ENCODE measurements at regions not wholly inside any gene's neighbourhood (a gene's known extent, or its start where the extent isn't known, plus 50 kb on each side); places are given as distances from the start of the nearest gene placed in this dataset.

DNA sequence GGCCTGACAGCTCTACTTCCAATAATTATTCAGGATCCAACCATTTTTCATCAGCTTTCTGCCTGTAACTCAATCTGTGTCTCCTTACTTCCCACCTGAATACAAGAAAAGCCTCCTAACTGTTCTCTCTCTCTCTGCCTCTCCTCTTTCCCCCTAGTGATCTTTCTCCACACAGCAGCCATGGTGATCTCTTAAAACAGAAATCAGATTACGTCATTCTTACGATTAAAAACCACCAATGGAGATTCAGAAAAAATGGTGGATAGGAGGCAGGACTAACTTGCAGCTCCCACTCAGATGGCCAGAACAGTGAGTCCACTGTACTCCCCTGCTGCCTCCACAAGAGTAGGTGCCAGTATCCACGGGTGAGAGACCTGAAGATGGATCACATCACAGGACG lies 431.7 kb downstream of the MBD2 start:
- Mint-ChIP-seq H3K27ac (no peak overlapping the region), H3K27me3 (ENCODE audit: low read depth, poor library complexity) (peaks cover 3% of the 10 kb centered on the region), H3K9me3 (no peaks in the 10 kb centered on the region), H3K4me3 (no peak overlapping the region), H3K36me3 (ENCODE audit: low read depth) (no peaks in the 10 kb centered on the region), H3K4me1 (no peaks in the 10 kb centered on the region)
- DNase-seq: no peak
- TF ChIP-seq CTCF (IDR thresholded peaks at IDR 0.05): no peak

DNA sequence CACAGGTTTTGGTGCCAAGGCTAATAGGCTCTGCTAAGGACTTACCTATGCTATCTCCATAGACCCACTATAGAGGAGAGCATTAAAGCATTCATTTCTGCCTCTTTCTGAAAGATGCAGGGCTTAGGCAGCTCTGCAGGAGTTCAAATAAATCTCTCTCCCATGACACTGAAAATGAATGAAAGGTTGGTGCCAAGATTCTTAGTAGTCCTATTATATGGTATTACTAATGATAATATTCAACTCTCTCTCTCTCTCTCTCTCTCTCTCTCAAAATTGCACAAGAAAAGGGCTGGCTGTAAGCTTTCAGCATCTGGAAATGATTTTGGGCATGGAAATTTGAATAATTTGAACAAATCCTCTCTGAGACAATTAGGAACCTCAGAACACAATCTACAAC lies 433.7 kb downstream of the MBD2 start:
- H3K27ac Mint-ChIP-seq: no peak overlapping the region
- DNase-seq: no peak
- TF ChIP-seq CTCF (IDR thresholded peaks at IDR 0.05): no peak
- no peaks in the 10 kb centered on the region for H3K36me3 Mint-ChIP-seq (ENCODE audit: low read depth)
- no peaks in the 10 kb centered on the region for H3K4me1 Mint-ChIP-seq
- H3K4me3 Mint-ChIP-seq: no peak overlapping the region
- H3K27me3 Mint-ChIP-seq (ENCODE audit: low read depth, poor library complexity): peaks cover 3% of the 10 kb centered on the region
- H3K9me3 Mint-ChIP-seq: no peaks in the 10 kb centered on the region

- Mint-ChIP-seq H3K4me3 (no peak overlapping the region), H3K36me3 (ENCODE audit: low read depth) (no peaks in the 10 kb centered on the region), H3K4me1 (no peaks in the 10 kb centered on the region)
These were observed 434.9 kb downstream of the MBD2 start for GRCh38 chr18:53789376-53790247.

DNA sequence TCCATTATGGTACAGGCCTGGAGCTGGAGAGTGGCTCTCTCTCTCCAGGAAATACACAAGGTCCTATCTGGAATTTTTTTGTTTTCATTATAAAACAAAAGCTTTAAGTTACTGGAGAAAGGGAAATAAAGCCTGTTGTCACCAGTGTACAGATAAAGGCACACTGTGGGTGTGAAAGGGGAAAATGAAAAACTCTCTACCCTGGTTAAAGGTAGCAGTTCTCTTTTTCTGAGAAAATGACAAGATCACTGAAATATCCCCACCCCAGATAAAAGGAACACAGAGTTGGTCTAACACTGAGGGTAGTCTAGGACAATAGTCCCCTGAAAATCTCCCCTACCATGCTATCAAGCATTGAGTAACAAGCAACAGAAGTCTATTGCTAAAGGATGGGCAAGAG lies 438.7 kb downstream of the MBD2 start:
- Mint-ChIP-seq H3K36me3 (ENCODE audit: low read depth) (no peaks in the 10 kb centered on the region), H3K27ac (no peak overlapping the region), H3K9me3 (no peaks in the 10 kb centered on the region), H3K4me1 (no peaks in the 10 kb centered on the region), H3K27me3 (ENCODE audit: low read depth, poor library complexity) (peaks cover 3% of the 10 kb centered on the region), H3K4me3 (no peak overlapping the region)
- no peak for DNase-seq
- TF ChIP-seq CTCF (IDR thresholded peaks at IDR 0.05): no peak

More at GRCh38 chr18:53789376-53790247, 434.9 kb downstream of the MBD2 start:
- H3K27ac Mint-ChIP-seq: no peak overlapping the region
- peaks cover 3% of the 10 kb centered on the region for H3K27me3 Mint-ChIP-seq (ENCODE audit: low read depth, poor library complexity)
- DNase-seq: no peak
- TF ChIP-seq CTCF (IDR thresholded peaks at IDR 0.05): no peak
- H3K9me3 Mint-ChIP-seq: no peaks in the 10 kb centered on the region

- no peak for TF ChIP-seq CTCF (IDR thresholded peaks at IDR 0.05)
- no peaks in the 10 kb centered on the region for H3K36me3 Mint-ChIP-seq (ENCODE audit: low read depth)
- no peaks in the 10 kb centered on the region for H3K9me3 Mint-ChIP-seq
- DNase-seq: no peak
- H3K4me3 Mint-ChIP-seq: no peak overlapping the region
- peaks cover 3% of the 10 kb centered on the region for H3K27me3 Mint-ChIP-seq (ENCODE audit: low read depth, poor library complexity)
- no peak overlapping the region for H3K27ac Mint-ChIP-seq
- no peaks in the 10 kb centered on the region for H3K4me1 Mint-ChIP-seq
These were observed 440.2 kb downstream of the MBD2 start for GRCh38 chr18:53784253-53784652.

GRCh38 chr18:53780666-53781065 lies 443.8 kb downstream of the MBD2 start:
- H3K4me3 Mint-ChIP-seq: no peak overlapping the region
- no peaks in the 10 kb centered on the region for H3K27me3 Mint-ChIP-seq (ENCODE audit: low read depth, poor library complexity)
- TF ChIP-seq CTCF (IDR thresholded peaks at IDR 0.05): no peak
- H3K36me3 Mint-ChIP-seq (ENCODE audit: low read depth): no peaks in the 10 kb centered on the region
- H3K9me3 Mint-ChIP-seq: no peaks in the 10 kb centered on the region
- H3K4me1 Mint-ChIP-seq: no peaks in the 10 kb centered on the region
- H3K27ac Mint-ChIP-seq: no peak overlapping the region
- DNase-seq: no peak

All from nephron progenitor cell (in vitro differentiated cells).